EH (cell line): ENCODE measurements at regions not wholly inside any gene's neighbourhood (a gene's known extent, or its start where the extent isn't known, plus 50 kb on each side); places are given as distances from the start of the nearest gene placed in this dataset.
"Not testable (repeated sequence)": the region's sequence is repeated elsewhere in the genome, so short reads cannot be mapped to it uniquely, and the experiment has no call there.

Experiments used
- DNase-seq: peaks from one replicate; pipeline ENCODE4 v3.0.0-alpha.2; 2015; ENCODE audit warnings: low read depth

- DNase-seq, result no peak
Measured at GRCh38 chr3:182516597-182517336, 276.5 kb upstream of the ATP11B start.

GRCh38 chr3:182519569-182519968 lies 273.7 kb upstream of the ATP11B start:
- no peak for DNase-seq

GRCh38 chr3:182521339-182521738 lies 272.0 kb upstream of the ATP11B start:
- no peak for DNase-seq

GRCh38 chr3:182523424-182523823 lies 269.9 kb upstream of the ATP11B start:
- not testable (repeated sequence) for DNase-seq

GRCh38 chr3:182523836-182524235 lies 269.5 kb upstream of the ATP11B start:
- no peak for DNase-seq

GRCh38 chr3:182524711-182525401 lies 268.4 kb upstream of the ATP11B start:
- no peak for DNase-seq

GRCh38 chr3:182525766-182526374 lies 267.4 kb upstream of the ATP11B start:
- no peak for DNase-seq

- DNase-seq, result no peak
Measured at GRCh38 chr3:182527745-182528144, 265.6 kb upstream of the ATP11B start.

- no peak for DNase-seq
Measured at GRCh38 chr3:182530316-182530715, 263.0 kb upstream of the ATP11B start.

GRCh38 chr3:182533394-182533793 lies 259.9 kb upstream of the ATP11B start:
- no peak for DNase-seq

GRCh38 chr3:182544542-182544941 lies 248.8 kb upstream of the ATP11B start:
- DNase-seq, result no peak

- DNase-seq, result no peak
Measured at GRCh38 chr3:182562274-182562673, 231.0 kb upstream of the ATP11B start.

GRCh38 chr3:182565916-182566796 lies 227.1 kb upstream of the ATP11B start:
- no peak for DNase-seq

- DNase-seq, result no peak
Measured at GRCh38 chr3:182567700-182568099, 225.6 kb upstream of the ATP11B start.

- no peak for DNase-seq
Measured at GRCh38 chr3:182568261-182568660, 225.0 kb upstream of the ATP11B start.

- no peak for DNase-seq
Measured at GRCh38 chr3:182568876-182569275, 224.4 kb upstream of the ATP11B start.

- no peak for DNase-seq
Measured at GRCh38 chr3:182570946-182571594, 222.2 kb upstream of the ATP11B start.

- DNase-seq, result no peak
Measured at GRCh38 chr3:182575941-182576340, 217.4 kb upstream of the ATP11B start.

- no peak for DNase-seq
Measured at GRCh38 chr3:182583545-182583944, 209.8 kb upstream of the ATP11B start.

GRCh38 chr3:182585532-182586150 lies 207.7 kb upstream of the ATP11B start:
- no peak for DNase-seq

GRCh38 chr3:182592747-182593146 lies 200.6 kb upstream of the ATP11B start:
- DNase-seq, result no peak
